NCI-H446 (cell line): ENCODE measurements at regions not wholly inside any gene's neighbourhood (a gene's known extent, or its start where the extent isn't known, plus 50 kb on each side); places are given as distances from the start of the nearest gene placed in this dataset.
"Not testable (repeated sequence)": the region's sequence is repeated elsewhere in the genome, so short reads cannot be mapped to it uniquely, and the experiment has no call there.

Experiments used
- DNase-seq, 2 experiments: peaks; one replicate each; lab custom pipeline; 2025; lab: John Stamatoyannopoulos, UW

DNA sequence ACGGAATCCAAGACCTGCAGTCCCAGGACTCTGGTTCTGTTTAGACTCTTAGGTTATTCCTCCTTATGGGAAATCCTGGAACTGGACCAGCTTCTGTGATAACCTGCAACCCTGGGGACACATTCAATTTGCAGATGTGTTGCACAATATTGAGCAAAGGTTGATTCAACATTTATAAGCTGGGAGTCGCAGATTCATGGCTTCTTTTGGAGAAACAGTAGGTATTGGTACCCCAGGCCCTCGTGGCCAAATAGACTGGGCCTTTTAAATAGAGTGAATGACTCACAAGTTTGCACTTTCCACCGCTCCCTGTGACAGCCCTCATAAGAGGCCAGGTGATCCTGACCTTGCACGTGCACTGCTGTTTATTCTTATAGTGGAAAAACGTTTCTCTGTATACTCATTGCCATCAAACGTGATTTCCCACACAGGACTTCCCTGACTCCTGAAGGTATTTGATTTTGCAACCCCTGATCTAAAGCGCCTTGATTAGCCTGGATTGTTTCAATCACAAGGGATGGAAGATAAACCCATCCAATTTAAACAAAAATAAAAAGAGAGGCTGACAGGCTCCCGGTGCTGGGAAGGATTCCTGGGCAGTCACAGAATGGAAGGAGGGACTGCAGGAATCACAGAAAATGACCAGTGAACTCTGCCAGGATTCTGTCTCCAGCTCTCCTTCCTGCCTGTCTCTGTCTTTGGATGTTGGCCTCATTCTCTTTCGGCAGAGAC lies 98.0 kb downstream of the VCPKMT start:
- no peak for DNase-seq

DNA sequence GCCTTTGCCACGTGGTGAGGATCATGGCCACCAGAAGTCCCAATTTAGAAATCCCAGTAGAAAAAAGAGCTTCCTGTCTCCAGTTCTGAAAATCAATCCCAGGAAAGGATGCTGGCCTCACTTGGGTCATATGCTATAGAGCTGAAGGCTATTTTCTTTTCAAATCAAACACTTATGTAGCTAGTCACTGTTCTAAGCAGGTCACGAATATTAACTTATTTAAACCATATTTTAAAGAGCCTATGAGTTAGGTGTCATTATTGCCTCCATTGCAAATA lies 97.5 kb downstream of the VCPKMT start:
- no peak for DNase-seq

DNA sequence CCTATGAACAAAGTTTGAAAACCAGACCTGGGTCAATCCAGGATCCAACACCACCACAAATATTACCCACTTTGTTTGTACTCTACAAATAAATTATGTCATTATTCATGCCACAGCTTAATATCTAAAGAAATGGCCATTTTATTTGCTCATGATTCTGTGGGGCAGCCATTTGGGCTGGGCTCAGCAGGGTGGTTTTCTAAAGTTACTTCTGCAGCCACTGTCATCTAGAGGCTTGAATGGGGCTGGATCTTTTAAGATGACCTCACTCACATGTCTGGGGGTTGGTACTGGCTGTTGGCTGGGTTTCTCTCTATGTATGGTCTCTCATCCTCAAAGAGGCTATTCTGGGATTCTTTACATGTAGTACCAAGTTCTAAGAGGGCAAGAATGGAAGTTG lies 96.2 kb downstream of the VCPKMT start:
- no peak for DNase-seq

DNA sequence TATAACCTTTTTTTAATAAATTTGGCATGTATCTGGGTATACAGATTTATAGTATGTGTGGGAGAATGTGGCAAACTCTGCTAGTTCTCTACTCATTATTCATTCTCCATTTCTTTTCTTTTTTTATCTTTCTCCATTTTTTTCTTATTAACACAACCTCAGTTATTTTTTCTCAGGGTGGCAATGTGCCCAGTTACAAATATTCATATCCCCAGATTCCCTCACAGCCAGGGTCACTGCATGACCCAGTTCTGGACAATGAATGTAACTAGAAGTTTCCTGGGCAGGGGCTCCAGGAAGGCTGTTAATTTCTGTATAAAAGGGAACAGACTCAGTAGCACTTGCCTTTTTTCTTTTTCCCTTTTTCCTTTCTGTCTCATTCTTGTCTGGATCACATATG lies 95.6 kb downstream of the VCPKMT start:
- no peak for DNase-seq

DNA sequence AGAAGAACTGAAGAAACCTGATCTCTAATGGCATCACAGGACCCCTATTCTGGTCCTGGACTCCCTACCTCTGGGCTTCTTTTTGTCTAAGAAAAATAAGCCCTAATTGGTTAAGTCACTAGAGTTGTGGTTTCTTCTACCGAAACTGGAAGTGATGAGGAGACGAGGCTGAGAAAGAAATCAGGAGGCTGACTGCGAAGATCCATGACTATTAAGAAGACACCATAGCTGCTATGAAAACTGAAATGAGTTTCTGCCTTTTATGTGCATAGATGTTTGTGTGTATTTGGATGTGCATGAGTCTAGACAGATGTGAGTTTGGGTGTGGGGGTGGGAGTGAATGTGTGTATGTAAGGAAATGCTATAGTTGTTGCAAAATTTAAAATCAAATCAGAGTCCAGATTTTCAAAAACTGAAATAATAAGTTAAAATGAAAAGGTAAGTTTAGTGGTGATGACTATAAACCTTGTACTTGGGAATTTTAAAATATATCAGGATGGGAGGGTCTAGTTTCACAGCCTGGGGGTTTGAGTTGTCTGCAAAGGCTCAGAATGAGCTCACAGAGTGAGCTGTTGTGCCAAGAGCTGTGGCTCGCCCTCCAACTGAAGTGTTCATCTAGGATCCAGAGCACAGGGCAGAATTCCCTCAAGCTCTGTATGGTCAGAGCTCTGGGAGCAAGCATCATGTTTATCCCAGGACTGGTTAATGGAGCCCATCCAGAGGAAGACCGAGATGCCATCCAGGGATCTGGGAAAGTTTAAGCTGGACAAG lies 94.9 kb downstream of the VCPKMT start:
- DNase-seq: no peak

DNA sequence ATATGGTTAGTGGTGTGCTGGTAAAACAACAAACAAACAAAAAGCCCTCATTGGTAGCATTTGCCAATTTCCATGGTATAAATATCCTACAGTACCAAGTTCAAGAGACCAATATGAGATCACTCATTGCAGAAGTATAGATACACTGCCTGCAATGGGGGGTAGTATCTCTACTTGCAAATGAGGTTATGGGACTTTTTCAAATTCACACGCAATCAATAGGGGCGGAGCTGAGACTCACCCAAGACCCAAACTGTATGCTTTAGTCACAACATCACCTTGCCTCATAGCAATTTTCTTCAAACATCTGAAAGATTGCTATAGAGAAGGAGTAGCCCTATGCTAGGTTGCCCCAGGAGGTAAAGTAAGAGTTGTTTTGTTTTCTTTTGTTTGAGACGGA lies 93.7 kb downstream of the VCPKMT start:
- DNase-seq: no peak

DNA sequence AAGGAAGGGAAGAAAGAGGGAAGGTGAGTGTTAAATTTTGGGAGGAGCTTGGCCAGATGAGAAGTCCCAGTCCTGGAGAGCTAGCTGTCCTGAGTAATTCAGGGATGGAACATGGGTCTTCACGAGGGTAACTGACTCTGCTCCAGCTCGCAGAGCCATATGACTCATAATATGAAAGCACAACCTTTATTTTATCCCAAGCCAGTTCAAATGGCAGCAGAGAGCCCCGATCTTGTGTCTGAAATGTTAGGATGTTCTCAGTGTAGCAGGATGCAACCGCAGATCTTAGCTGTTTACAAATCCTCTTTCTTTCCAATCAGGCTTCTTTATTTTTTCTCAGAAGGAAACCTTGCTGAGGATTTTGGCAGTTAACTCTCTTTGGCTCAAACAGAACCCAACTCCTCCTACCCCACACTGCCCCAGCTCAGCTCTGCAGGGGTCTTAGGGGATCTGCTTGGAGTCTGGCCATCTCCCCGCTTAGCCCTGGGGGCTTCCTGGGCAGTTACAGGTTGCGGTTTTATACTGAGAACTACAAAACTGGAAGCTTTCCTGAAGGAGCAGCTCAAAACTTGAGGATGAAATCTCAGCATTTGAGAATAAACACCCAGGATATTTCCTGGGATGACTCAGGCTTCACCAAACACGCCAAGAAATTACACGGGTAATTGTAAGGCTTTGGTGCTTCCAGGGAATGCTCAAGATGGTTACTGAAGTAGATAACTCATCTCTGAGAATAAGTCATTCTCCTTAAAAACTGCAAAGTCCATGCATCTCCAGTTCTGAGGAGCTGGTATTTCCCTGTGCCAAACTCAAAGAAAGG lies 92.5 kb downstream of the VCPKMT start:
- peak in 1 of 2 experiments; percentile 30 for DNase-seq

DNA sequence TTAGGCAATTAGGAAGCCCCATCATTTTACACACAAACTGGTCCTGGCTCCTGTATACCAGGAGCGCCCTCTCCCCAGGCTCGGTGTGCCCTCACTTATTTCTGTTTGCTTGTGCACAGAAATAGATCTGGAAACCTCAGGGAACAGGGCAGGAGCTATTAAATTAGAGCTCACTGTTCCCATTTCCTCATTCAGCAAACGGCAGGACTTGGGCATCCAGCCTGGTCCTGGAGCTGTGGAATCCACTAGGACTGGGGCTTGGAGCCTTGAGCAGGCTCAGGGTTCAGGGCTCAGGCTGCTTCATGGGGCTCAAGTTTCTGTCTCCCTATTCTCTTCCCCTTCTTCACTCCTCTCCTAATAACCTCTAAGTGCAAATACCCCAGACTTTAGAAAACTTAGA lies 91.3 kb downstream of the VCPKMT start:
- no peak for DNase-seq

DNA sequence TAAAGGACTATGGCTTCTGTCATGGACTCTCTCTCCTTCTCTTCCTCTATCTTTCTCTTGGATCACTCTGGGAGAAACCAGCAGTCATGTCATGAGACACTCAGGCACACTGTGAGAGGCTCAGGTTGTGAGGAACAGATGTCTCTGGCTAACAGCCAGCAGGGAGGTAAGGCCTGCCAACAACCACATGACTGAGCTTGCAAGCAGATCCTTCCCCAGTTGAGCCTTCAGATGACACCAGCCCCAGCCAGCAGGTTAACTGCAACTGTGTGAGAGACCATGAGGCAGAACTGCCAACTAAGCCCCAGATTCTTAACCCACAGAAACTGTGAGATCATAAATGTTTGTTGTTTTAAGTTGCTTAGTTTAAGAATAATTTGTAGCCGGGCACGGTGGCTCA lies 90.6 kb downstream of the VCPKMT start:
- DNase-seq: peak in 1 of 2 experiments; percentile 70

DNA sequence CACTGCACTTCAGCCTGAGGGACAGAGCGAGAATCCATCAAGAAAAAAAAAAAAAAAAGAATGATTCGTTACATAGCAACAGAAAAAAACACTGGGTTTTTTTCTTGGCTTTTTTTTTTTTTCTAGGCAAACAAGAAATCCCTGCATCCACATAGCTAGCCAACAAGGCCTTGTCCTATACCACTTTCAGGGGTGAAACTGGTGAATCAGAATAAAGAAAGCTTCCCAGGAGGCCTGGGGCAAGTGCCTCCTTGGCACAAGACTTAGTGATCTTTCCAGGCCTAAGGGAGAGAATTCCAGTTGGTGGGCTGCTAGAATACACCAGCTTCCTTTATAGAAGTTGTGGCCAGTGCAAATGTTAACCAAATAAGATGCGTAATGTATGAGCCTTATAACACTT lies 90.0 kb downstream of the VCPKMT start:
- no peak for DNase-seq

DNA sequence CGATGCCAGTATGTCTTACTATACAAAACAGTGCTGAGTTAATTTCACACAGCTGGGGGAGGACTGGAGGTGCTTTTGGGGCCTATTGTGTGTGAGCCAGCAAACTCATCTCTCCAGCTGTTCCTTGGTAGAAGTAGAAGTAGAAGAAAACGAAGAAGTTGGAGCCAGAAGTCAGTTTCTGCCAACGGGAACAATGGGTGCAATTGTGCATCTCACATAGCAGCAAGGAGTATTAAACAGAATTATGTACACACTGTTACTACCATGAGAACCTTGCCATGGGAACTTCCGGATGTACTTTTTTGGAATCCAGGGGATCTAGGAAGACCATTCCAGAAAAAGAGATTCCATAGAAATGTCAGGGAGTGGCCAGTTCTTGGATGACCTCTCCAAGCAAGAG lies 88.6 kb downstream of the VCPKMT start:
- DNase-seq: no peak

DNA sequence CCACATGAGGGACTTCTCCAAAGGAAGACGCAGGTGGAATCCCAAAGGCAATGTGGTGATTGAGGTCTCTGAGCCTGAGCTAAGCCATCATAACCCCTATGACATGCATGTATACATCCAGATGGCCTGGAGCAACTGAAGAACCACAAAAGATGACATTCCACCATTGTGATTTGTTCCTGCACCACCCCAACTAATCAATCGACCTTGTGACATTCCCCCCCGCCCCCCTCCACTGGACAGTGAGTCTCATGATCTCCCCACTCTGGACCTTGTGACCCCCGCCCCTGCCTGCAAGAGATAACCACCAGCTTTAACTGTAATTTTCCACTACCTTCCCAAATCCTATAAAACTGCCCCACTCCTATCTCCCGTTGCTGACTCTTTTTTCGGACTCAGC lies 87.9 kb downstream of the VCPKMT start:
- no peak for DNase-seq

DNA sequence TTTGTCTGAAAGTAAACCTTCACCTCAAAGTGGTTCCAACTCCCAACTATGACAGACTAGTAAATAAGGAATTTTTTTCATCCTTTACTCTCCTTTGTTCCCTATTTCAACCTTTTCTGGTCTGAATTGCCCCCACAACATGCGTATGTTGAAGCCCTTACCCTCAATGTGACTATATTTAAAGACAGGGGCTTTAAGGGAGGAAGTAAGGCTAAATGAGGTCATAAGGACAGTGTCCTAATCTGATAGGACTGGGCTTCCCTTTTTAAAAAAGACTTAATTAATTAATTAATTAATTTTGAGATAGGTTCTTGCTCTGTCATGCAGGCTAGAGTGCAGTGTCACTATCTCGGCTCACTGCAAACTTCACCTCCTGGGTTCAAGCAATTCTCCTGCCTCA lies 86.3 kb downstream of the VCPKMT start:
- no peak for DNase-seq

DNA sequence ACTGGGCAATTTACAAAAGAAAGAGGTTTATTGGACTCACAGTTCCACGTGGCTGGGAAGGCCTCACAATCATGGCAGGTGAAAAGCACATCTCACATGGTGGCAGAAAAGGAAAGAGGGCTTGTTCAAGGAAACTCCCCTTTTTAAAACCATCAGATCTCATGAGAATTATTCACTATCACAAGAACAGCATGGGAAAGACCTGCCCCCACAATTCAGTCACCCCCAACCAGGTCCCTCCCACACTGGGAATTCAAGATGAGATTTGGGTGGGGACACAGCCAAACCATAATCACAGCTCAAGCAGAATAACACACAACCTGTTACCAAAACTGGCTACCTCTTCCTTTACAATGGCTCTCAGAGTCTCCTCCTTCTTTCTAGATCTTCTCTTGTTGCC lies 85.5 kb downstream of the VCPKMT start:
- DNase-seq: not testable (repeated sequence)

DNA sequence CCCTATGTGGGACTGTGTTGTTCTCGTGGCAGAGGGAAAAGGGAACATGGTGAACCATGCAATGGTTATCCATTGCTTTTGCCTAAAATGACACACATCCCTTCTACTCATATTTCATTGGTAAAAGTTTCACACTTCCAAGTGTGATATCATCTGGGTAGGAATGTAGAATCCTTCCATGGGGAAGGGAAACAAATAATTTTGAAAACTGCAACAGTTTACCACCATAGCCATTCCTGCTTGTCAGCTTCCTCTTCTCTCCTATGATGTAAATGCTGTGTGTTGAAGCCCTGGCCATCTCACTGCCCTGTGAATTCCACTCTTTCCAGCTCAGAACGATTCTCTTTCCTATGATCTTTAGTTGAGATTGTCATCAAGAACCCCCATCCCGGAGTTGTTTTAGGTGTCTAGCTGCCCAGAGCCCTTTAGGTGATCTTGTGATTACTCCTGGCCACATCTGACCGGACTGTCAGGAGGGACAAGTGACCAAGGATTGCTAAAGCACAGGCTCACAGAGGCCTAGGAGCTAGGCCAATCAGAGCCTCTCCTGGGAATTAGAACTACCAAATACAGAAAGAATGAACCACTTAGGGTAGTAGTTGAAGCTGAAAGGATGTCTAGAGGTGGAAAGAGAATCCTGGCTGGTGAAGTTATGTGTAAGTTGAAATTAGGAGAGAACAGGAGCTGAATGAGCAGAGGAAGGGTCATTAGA lies 84.6 kb downstream of the VCPKMT start:
- DNase-seq: no peak

DNA sequence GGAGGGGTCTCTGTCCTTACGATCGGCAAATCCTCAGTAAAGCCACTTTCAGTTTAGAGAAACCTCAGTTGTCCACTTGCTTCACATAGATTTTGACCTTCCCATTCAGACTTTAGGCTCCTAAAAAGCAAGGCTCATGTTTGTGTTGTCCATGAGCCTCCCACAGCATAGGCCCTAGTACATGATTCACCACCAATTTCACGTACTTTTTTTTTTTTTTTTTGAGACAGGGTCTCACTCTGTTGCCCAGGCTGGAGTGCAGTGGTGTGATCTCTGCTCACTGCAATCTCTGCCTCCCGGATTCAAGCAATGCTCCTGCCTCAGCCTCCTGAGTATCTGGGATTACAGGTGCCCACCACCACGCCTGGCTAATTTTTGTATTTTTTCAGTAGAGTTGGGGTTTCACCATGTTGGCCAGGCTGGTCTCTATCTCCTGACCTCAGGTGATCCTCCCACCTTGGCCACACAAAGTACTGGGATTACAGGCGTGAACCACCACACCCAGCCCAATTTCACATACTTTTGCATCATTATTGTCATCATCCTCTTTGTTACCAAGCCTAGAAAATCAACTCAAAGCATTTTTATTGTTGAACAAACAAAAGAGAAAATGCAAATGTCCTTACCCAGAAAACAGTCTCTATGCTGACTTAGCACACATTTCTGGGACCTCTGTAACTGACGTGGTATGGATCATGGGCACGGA lies 83.8 kb downstream of the VCPKMT start:
- not testable (repeated sequence) for DNase-seq

DNA sequence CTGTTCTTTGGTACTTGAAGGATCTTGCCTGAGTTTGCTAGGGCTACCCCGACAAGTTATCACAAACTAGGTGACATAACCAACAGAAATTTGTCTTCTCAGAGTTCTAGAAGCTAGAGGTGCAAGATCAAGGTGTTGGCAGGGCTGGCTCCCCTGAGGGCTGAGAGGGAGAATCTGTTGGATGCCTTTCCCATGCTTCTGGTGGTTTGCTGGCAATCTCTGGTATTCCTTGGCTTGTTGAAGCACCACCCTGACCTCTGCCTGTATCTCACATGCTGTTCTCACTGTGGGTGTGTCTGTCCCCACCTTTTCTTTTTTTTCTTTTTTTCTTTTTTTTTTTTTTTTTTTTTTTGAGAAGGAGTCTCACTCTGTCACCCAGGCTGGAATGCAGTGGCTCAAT lies 81.2 kb downstream of the VCPKMT start:
- no peak for DNase-seq

DNA sequence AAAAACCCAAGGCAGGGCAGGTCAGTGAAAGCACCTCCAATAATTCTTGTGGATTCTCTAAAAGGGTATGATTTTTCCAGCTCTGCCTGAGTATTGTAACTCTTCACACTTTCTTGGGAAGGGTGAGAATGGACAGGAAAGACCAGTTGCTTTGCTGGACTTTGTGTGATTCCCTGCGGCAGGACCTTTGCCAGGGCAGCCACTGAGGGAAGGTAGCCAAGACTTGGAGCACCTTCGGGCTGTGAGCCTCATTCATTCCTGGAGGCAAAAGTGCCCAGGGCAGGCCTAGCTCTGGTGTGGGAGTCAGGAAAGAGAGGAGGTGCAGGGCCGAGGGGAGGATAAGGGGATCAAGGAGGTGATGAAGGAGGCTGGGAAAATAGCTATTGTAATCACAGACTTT lies 80.2 kb downstream of the VCPKMT start:
- DNase-seq: no peak

DNA sequence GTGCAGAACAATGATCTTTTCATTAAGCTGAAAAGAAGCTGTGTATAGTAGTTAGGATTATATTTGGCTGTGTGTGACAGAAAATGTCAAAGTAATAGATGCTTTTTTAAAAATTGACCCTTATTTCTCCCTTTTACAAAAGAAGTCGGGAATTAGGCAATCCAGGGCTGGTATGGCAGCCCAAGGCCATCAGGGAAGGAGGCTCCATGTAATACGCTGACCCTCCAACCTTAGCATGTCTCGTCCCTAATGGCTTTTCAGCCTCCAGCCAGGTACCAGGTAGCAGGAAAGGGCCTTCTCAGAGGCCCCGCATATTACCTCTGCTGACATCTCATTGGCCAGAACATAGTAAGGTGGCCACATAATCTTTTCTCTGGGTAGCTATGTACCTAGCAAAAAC lies 79.7 kb downstream of the VCPKMT start:
- no peak for DNase-seq

DNA sequence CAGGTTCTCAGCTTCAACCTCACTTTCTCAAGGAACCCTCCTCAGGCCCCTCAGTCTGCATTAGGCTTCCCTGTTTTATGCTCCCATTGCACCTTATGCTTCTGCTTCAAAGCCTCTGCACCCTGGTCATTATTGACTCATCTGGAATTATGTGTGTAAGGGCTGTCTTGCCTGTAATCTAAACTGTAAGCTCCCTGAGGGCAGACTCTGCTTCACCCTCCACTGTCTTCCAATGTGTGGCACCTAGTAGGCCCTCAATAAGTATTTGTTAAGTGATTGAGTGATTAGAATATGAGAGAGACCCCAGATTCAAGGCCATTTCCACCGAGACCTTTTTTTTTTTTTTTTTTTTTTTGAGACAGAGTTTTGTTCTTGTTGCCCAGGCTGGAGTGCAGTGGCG lies 79.1 kb downstream of the VCPKMT start:
- DNase-seq: no peak

DNA sequence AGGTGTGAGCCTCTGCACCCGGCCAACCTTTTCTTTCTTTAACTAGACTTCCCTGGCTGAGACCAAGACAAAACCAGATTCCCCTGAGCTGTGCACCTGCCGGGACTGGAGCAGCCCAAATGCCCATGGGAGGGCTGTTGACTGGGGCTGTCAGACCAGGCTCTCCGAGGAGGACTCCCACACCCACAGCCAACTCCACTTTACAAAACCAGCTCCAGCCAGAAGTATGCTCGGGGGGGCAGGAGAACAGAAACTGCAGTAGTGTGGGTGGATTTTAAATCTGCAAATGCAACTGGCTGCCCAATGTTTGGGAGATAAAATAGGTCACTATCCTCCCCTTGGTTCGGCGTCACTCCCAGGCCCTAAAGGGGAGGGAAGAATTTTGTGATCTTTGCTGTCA lies 78.5 kb downstream of the VCPKMT start:
- DNase-seq: no peak
